OCI-LY1 (cell line): ENCODE measurements at regions not wholly inside any gene's neighbourhood (a gene's known extent, or its start where the extent isn't known, plus 50 kb on each side); places are given as distances from the start of the nearest gene placed in this dataset.

Experiments used
- H2AFZ ChIP-seq: fragments of 200-600 bp; sonication (generic), shearing (Covaris generic); 2 replicates; pipeline ENCODE4 v1.6.0; 2014; ENCODE audit warnings: antibody characterized with exemption, mild to moderate bottlenecking, low read length
- H3F3A ChIP-seq: fragments of 200-600 bp; sonication (generic), shearing (Covaris generic); 2 replicates; pipeline ENCODE4 v1.6.0; 2014; ENCODE audit warnings: mild to moderate bottlenecking, antibody characterized with exemption, low read length, moderate library complexity; ENCODE audit not compliant: insufficient read depth
- H3K27ac ChIP-seq: fragments of 200-600 bp; sonication (generic); 2 replicates; pipeline ENCODE4 v1.5.1; 2014; ENCODE audit warnings: low read length, mixed run types, mild to moderate bottlenecking, low read depth; ENCODE audit not compliant: poor library complexity, severe bottlenecking
- H3K27me3 ChIP-seq: fragments of 200-600 bp; sonication (generic); 2 replicates; pipeline ENCODE4 v1.6.0; 2014; ENCODE audit warnings: antibody characterized with exemption, mild to moderate bottlenecking, low read length, moderate library complexity; ENCODE audit not compliant: insufficient read depth
- H3K36me3 ChIP-seq: fragments of 200-600 bp; sonication (generic); 2 replicates; pipeline ENCODE4 v1.6.1; 2014; ENCODE audit warnings: mild to moderate bottlenecking, antibody characterized with exemption, low read length, moderate library complexity, mixed read lengths; ENCODE audit not compliant: insufficient read depth
- H3K4me1 ChIP-seq: fragments of 200-600 bp; sonication (generic); 2 replicates; pipeline ENCODE4 v1.5.1; 2014; ENCODE audit warnings: mild to moderate bottlenecking, low read length, moderate library complexity; ENCODE audit not compliant: insufficient read depth, severe bottlenecking
- H3K4me2 ChIP-seq: fragments of 200-600 bp; sonication (generic), shearing (Covaris generic); 2 replicates; pipeline ENCODE4 v1.6.1; 2014; ENCODE audit warnings: low read length
- H3K4me3 ChIP-seq: fragments of 200-600 bp; sonication (generic); 2 replicates; pipeline ENCODE4 v1.5.1; 2014; ENCODE audit warnings: low read length, low read depth, mild to moderate bottlenecking, mixed read lengths; ENCODE audit not compliant: poor library complexity, severe bottlenecking
- H3K79me2 ChIP-seq: fragments of 200-600 bp; shearing (Covaris generic); 2 replicates; pipeline ENCODE4 v1.6.1; 2016; ENCODE audit warnings: mixed run types, low read length, mixed read lengths; ENCODE audit not compliant: insufficient read depth
- H3K9ac ChIP-seq: fragments of 200-600 bp; sonication (generic), shearing (Covaris generic); 2 replicates; pipeline ENCODE4 v1.6.1; 2014; ENCODE audit warnings: mild to moderate bottlenecking, low read length, mixed read lengths
- H3K9me2 ChIP-seq: fragments of 200-600 bp; sonication (generic), shearing (Covaris generic); 2 replicates; pipeline ENCODE4 v1.6.1; 2014; ENCODE audit warnings: low read depth, mild to moderate bottlenecking, low read length, mixed read lengths
- H3K9me3 ChIP-seq: fragments of 200-600 bp; shearing (Covaris generic); 2 replicates; pipeline ENCODE4 v1.6.1; 2014; ENCODE audit warnings: low read length, mixed read lengths
- H4K20me1 ChIP-seq: fragments of 200-600 bp; sonication (generic), shearing (Covaris generic); 2 replicates; pipeline ENCODE4 v1.6.0; 2016; ENCODE audit warnings: mild to moderate bottlenecking, low read length; ENCODE audit not compliant: insufficient read depth
- CTCF ChIP-seq: fragments of 200-600 bp; sonication (generic), shearing (Covaris generic); IDR thresholded peaks from 2 replicates; pipeline ENCODE4 v1.5.1; 2017; ENCODE audit warnings: mild to moderate bottlenecking, antibody characterized with exemption, low read length, moderate library complexity, mixed read lengths
- EZH2 ChIP-seq: fragments of 200-600 bp; sonication (generic), shearing (Covaris generic); IDR thresholded peaks from 2 replicates; pipeline ENCODE4 v1.8.0; 2017; ENCODE audit warnings: borderline replicate concordance, mixed run types, mild to moderate bottlenecking, antibody characterized with exemption, low read length, moderate library complexity, mixed read lengths

- Histone ChIP-seq H3K4me3 (no peak overlapping the region), H3K4me2 (no peak overlapping the region), H3K9me3 (no peaks in the 10 kb centered on the region), H3K9ac (no peak overlapping the region), H3K9me2 (no peaks in the 10 kb centered on the region), H2AFZ (no peak overlapping the region), H4K20me1 (no peaks in the 10 kb centered on the region), H3K27ac (no peak overlapping the region), H3K4me1 (no peaks in the 10 kb centered on the region), H3K27me3 (no peaks in the 10 kb centered on the region), H3K36me3 (no peaks in the 10 kb centered on the region), H3F3A (no peaks in the 10 kb centered on the region), H3K79me2 (no peaks in the 10 kb centered on the region)
- TF ChIP-seq CTCF (no peak), EZH2 (no peak)
These were observed 501.6 kb downstream of the VRK1 start for GRCh38 chr14:97298736-97299135.

DNA sequence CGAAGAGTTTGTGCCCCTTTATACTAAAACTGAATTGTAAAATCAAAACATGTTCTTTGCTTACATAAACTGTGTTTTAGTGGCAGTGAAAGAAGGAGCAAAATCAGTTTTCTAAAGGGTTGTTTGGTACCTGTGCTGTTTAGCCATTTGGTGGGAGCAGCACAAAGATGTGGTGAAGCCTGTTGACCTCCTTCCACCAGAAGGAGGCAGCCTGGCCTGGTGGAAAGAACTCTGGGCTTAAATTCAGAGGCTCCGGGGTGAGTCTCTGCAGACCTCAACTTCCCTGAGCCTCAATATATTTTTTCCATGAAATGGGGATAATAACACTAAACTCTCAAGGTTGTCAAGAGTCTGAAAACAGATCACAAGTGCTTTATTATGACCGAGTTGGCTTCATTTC is 502.5 kb downstream of the VRK1 start:
- TF ChIP-seq CTCF: no peak; the same call in 1 of the 2 replicates
- TF ChIP-seq EZH2: no peak
- no peaks in the 10 kb centered on the region for H3F3A ChIP-seq
- no peak overlapping the region for H3K4me3 ChIP-seq
- no peaks in the 10 kb centered on the region for H3K27me3 ChIP-seq
- no peak overlapping the region for H2AFZ ChIP-seq
- no peaks in the 10 kb centered on the region for H3K79me2 ChIP-seq
- no peaks in the 10 kb centered on the region for H3K9me3 ChIP-seq
- no peaks in the 10 kb centered on the region for H3K9me2 ChIP-seq
- no peak overlapping the region for H3K4me2 ChIP-seq
- no peaks in the 10 kb centered on the region for H3K36me3 ChIP-seq
- H3K9ac ChIP-seq: no peak overlapping the region
- no peak overlapping the region for H3K27ac ChIP-seq
- H4K20me1 ChIP-seq: no peaks in the 10 kb centered on the region
- no peaks in the 10 kb centered on the region for H3K4me1 ChIP-seq

DNA sequence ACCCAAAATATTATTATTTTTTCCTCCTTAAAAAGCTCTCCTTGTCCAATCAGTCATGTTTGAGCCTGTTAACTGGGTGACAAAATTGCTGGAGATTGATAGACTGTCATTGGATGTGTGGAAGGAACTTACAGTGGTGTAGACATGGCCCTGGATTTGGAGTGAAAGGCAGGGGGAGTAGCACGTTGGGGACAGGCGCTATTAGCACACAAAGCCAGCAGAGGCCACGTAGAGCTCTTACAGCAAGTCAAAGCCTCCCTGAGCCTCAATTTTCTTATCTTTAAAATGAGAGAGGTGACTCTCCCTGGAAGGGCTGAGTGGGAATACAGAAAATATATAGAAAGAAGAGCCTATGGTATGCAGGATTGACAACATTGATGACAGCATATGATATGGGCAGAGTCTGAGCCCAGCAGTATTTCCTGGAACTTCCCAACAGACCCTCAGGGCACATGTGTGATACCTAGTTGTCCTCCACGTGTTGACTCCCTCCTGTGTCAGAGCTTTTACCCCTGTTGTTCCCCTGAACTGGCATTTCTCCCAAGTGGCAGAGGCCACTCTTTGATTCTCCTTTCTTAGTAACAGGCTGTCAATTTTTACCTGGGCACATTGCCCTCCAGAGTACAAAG is 504.9 kb downstream of the VRK1 start:
- H3K79me2 ChIP-seq: no peaks in the 10 kb centered on the region
- H3K4me2 ChIP-seq: no peak overlapping the region
- no peak overlapping the region for H3K9ac ChIP-seq
- H3F3A ChIP-seq: no peaks in the 10 kb centered on the region
- H2AFZ ChIP-seq: no peak overlapping the region
- no peaks in the 10 kb centered on the region for H3K9me3 ChIP-seq
- H3K36me3 ChIP-seq: no peaks in the 10 kb centered on the region
- no peak for TF ChIP-seq EZH2
- no peak for TF ChIP-seq CTCF
- H4K20me1 ChIP-seq: no peaks in the 10 kb centered on the region
- no peaks in the 10 kb centered on the region for H3K27me3 ChIP-seq
- H3K27ac ChIP-seq: no peak overlapping the region
- H3K4me3 ChIP-seq: no peak overlapping the region
- H3K4me1 ChIP-seq: no peaks in the 10 kb centered on the region
- no peaks in the 10 kb centered on the region for H3K9me2 ChIP-seq
